ENCODE measurements at regions not wholly inside any gene's neighbourhood (a gene's known extent, or its start where the extent isn't known, plus 50 kb on each side); places are given as distances from the start of the nearest gene placed in this dataset.
A peak's percentile ranks its signal among the peaks of the same experiment; 100 is the strongest.
"Not testable (repeated sequence)": the region's sequence is repeated elsewhere in the genome, so short reads cannot be mapped to it uniquely, and the experiment has no call there.

- H3K27ac ChIP-seq: no peak overlapping the region
- H3K4me1 ChIP-seq (replicated peaks in 1 of 2): peaks cover 0 to 7% of the 10 kb centered on the region in 2 donors
- 32 to 100% (median 83%) methylated on average over 1 to 5 of the region's 5 CpGs; no CpG with 5 or more reads in 1 of the 10 experiments for WGBS, 10 experiments
- ATAC-seq (replicated peaks in 6 of 8): peak in 5 of 8 experiments; percentile 17 to 56 (median 45)
- in situ Hi-C loops (cut with MboI; ENCODE audit: low pct_unique_long_range_greater_than_20kb in 2 of 9, low sequenced_read_pairs in 9 of 9, unreplicated experiment in 9 of 9): no loop called here
- H3K4me3 ChIP-seq: no peak overlapping the region
These were observed 144.0 kb downstream of the THBS2 start for GRCh38 chr6:169109411-169110220.

- H3K4me1 ChIP-seq (replicated peaks in 1 of 2): peaks cover 0 to 7% of the 10 kb centered on the region in 2 donors
- no peak overlapping the region for H3K4me3 ChIP-seq
- 73 to 100% (median 100%) methylated on average over 1 to 4 of the region's 5 CpGs; no CpG with 5 or more reads in 3 of the 10 experiments for WGBS, 10 experiments
- ATAC-seq (replicated peaks in 6 of 8): no peak
- H3K27ac ChIP-seq: no peak overlapping the region
- in situ Hi-C loops (cut with MboI; ENCODE audit: low pct_unique_long_range_greater_than_20kb in 2 of 9, low sequenced_read_pairs in 9 of 9, unreplicated experiment in 9 of 9): no loop called here
These were observed 144.9 kb downstream of the THBS2 start for GRCh38 chr6:169108753-169109152.

GRCh38 chr6:169106176-169106575 is 147.5 kb downstream of the THBS2 start:
- ATAC-seq (replicated peaks in 6 of 8): no peak
- in situ Hi-C loops (cut with MboI; ENCODE audit: low pct_unique_long_range_greater_than_20kb in 2 of 9, low sequenced_read_pairs in 9 of 9, unreplicated experiment in 9 of 9): no loop called here

DNA sequence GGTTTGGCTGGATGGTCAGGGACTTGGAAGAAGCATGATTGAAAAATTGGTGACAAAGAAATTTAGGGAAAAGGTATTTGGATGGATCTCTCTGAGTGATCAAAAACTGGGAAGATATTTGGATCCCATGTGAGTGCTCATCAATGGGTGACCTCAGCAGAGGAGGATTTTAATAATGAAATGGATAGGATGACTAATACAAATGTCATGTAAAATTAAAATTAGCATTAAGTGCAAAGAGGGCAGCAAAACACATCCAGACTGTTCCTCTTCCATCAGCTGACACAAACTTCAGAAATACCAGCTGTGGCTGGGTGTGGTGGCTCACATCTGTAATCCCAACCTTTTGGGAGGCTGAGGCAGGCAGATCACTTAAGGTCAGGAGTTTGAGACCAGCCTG is 151.7 kb downstream of the THBS2 start:
- H3K4me3 ChIP-seq: no peak overlapping the region
- in situ Hi-C loops (cut with MboI; ENCODE audit: low pct_unique_long_range_greater_than_20kb in 2 of 9, low sequenced_read_pairs in 9 of 9, unreplicated experiment in 9 of 9): no loop called here
- peak in 3 of 8 experiments; percentile 16 to 87 (median 87) for ATAC-seq (replicated peaks in 6 of 8)
- H3K27ac ChIP-seq: no peak overlapping the region
- H3K4me1 ChIP-seq (replicated peaks in 1 of 2): peaks cover 9 to 11% of the 10 kb centered on the region in 2 donors

More at GRCh38 chr6:169106176-169106575, 147.5 kb downstream of the THBS2 start:
- no peak overlapping the region for H3K27ac ChIP-seq
- WGBS, 10 experiments: 83 to 100% (median 90%) methylated on average over 1 to 2 of the region's 2 CpGs; no CpG with 5 or more reads in 1 of the 10 experiments
- peaks cover 0 to 7% of the 10 kb centered on the region in 2 donors for H3K4me1 ChIP-seq (replicated peaks in 1 of 2)
- no peak overlapping the region for H3K4me3 ChIP-seq

DNA sequence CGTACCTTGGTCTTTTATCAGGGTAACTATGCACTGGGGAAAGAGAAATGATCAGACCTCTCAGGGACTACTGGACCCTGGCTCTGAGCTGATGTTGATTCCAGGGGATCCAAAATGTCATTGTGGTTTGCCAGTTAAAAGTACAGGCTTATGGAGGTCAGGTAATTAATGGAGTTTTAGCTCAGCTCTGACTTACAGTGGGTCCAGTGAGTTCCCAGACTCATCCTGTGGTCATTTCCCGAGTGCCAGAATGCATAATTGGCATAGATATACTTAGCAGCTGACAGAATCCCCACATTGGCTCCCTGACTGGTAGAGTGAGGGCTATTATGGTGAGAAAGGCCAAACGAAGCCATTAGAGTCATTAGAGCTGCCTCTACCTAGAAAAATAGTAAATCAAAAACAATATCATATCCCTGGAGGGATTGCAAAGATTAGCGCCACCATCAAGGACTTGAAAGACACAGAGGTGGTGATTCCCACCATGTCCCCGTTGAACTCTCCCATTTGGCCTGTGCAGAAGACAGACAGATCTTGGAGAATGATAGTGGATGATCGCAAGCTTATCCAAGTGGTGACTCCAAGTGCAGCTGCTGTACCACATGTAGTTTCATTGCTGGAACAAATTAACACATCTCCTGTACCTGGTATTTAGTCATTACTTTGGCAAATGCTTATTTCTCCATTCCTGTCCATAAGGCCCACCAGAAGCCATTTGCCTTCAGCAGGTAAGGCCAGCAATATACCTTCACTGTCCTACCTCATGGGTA is 152.4 kb downstream of the THBS2 start:
- no peak for ATAC-seq (replicated peaks in 6 of 8)
- H3K4me1 ChIP-seq (replicated peaks in 1 of 2): peaks cover 12 to 13% of the 10 kb centered on the region in 2 donors
- H3K27ac ChIP-seq: no peak overlapping the region
- H3K4me3 ChIP-seq: no peak overlapping the region
- WGBS, 10 experiments: 50 to 100% (median 78%) methylated on average over 1 to 4 of the region's 6 CpGs; no CpG with 5 or more reads in 2 of the 10 experiments
- in situ Hi-C loops (cut with MboI; ENCODE audit: low pct_unique_long_range_greater_than_20kb in 2 of 9, low sequenced_read_pairs in 9 of 9, unreplicated experiment in 9 of 9): no loop called here

- Histone ChIP-seq H3K4me1 (replicated peaks in 1 of 2) (peaks cover 13% of the 10 kb centered on the region in 2 donors), H3K27ac (no peak overlapping the region), H3K4me3 (no peak overlapping the region)
- in situ Hi-C loops (cut with MboI; ENCODE audit: low pct_unique_long_range_greater_than_20kb in 2 of 9, low sequenced_read_pairs in 9 of 9, unreplicated experiment in 9 of 9): no loop called here
- ATAC-seq (replicated peaks in 6 of 8): peak in 3 of 8 experiments; percentile 36 to 59 (median 36)
- 79 to 100% (median 96%) methylated on average over 1 to 5 of the region's 5 CpGs; no CpG with 5 or more reads in 5 of the 10 experiments for WGBS, 10 experiments
These were observed 154.0 kb downstream of the THBS2 start for GRCh38 chr6:169099411-169100202.

- H3K4me1 ChIP-seq (replicated peaks in 1 of 2): peaks cover 13% of the 10 kb centered on the region in 2 donors
- H3K4me3 ChIP-seq; in situ Hi-C loops (cut with MboI; ENCODE audit: low pct_unique_long_range_greater_than_20kb in 2 of 9, low sequenced_read_pairs in 9 of 9, unreplicated experiment in 9 of 9); H3K27ac ChIP-seq: not testable (repeated sequence)
- WGBS, 10 experiments: 30 to 100% (median 90%) methylated on average over 2 of the region's 2 CpGs; no CpG with 5 or more reads in 6 of the 10 experiments
- peak in 1 of 8 experiments; percentile 7 for ATAC-seq (replicated peaks in 6 of 8)
These were observed 155.0 kb downstream of the THBS2 start for GRCh38 chr6:169098651-169099050.

DNA sequence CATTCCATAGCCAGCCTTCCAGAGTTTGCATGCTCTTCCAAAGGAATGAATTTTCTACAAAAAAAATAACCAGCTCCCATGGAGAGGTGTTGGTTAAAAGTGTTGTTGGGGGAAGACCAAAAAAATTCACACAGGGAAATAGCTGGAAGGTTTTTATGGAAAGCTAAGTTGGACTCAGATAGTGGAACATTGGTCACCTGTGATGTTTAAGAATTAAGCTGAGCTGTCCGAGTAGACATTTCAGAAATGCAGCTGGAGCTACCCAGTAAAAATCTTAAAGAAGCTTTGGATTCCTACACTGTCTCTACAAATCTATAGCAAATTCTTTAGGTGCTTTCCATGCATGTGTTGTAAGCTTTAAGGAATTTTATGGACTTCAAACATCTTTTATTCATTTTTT is 155.5 kb downstream of the THBS2 start:
- 13 to 93% (median 88%) methylated on average over 1 of the region's 1 CpG; no CpG with 5 or more reads in 5 of the 10 experiments for WGBS, 10 experiments
- Histone ChIP-seq H3K4me3 (no peak overlapping the region), H3K4me1 (replicated peaks in 1 of 2) (peaks cover 13% of the 10 kb centered on the region in 2 donors), H3K27ac (no peak overlapping the region)
- in situ Hi-C loops (cut with MboI; ENCODE audit: low pct_unique_long_range_greater_than_20kb in 2 of 9, low sequenced_read_pairs in 9 of 9, unreplicated experiment in 9 of 9): no loop called here
- no peak for ATAC-seq (replicated peaks in 6 of 8)

DNA sequence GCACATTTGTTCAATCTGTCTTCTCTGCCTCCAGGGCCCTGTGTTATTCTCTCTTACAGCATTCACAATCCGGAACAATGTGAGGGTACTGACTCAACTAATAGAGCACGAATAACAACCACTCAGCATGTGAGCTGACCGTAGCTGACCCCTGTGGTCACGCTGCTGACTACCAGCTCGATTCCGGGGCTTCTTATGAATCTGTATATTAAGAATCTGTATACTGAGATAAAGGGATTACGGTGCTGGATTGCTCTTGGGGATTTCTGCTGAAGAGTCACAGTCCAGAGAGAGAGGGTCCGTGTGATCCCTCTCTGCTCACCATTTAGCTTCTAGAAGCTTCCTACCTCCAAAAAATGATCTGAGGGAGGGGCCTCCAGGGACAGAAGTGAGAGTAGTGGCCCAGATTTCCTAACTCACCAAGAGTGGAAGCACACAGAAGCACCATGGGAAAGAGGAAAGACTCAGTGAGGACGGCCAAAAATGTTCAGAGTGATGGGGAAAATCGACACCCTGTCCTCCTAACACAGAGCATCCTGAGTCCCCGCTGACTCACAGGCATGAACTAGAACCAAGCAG is 156.2 kb downstream of the THBS2 start:
- peak in 6 of 8 experiments; percentile 27 to 99 (median 98) for ATAC-seq (replicated peaks in 6 of 8)
- peaks cover 13% of the 10 kb centered on the region in 2 donors for H3K4me1 ChIP-seq (replicated peaks in 1 of 2)
- 0 to 75% (median 34%) methylated on average over 1 to 10 of the region's 11 CpGs; no CpG with 5 or more reads in 1 of the 10 experiments for WGBS, 10 experiments
- H3K4me3 ChIP-seq: no peak overlapping the region
- no peak overlapping the region for H3K27ac ChIP-seq
- in situ Hi-C loops (cut with MboI; ENCODE audit: low pct_unique_long_range_greater_than_20kb in 2 of 9, low sequenced_read_pairs in 9 of 9, unreplicated experiment in 9 of 9): no loop called here

DNA sequence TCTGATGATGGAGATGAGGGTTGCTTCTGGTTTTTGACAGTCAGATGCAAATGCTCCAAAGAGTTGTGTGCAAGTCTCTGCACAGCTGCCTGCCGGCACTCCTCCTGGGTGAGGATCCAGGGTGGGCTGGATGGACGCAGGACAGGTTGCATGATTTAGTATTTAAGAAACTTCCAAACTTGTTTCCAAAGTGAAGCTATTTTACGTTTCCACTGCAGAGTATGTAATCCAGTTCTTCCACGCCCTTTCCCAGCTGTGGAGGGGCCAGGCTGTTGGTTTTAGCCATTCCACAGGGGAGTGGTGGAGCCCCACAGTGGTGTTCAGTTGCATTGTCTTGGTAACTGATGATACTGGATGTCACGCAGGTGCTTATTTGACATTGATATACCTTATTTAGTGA is 157.3 kb downstream of the THBS2 start:
- peak in 2 of 8 experiments; percentile 37 to 71 for ATAC-seq (replicated peaks in 6 of 8)
- H3K27ac ChIP-seq: no peak overlapping the region
- H3K4me3 ChIP-seq: no peak overlapping the region
- WGBS, 10 experiments: 27 to 100% (median 77%) methylated on average over 1 to 5 of the region's 5 CpGs
- in situ Hi-C loops (cut with MboI; ENCODE audit: low pct_unique_long_range_greater_than_20kb in 2 of 9, low sequenced_read_pairs in 9 of 9, unreplicated experiment in 9 of 9): no loop called here
- peaks cover 13% of the 10 kb centered on the region in 2 donors for H3K4me1 ChIP-seq (replicated peaks in 1 of 2)

GRCh38 chr6:169095153-169095552 is 158.5 kb downstream of the THBS2 start:
- in situ Hi-C loops (cut with MboI; ENCODE audit: low pct_unique_long_range_greater_than_20kb in 2 of 9, low sequenced_read_pairs in 9 of 9, unreplicated experiment in 9 of 9): no loop called here
- 86 to 100% (median 100%) methylated on average over 1 to 5 of the region's 12 CpGs; no CpG with 5 or more reads in 5 of the 10 experiments for WGBS, 10 experiments

GRCh38 chr6:169094552-169094950 is 159.1 kb downstream of the THBS2 start:
- Histone ChIP-seq H3K27ac (no peak overlapping the region), H3K4me1 (replicated peaks in 1 of 2) (peaks cover 13% of the 10 kb centered on the region in 2 donors), H3K4me3 (no peak overlapping the region)
- in situ Hi-C loops (cut with MboI; ENCODE audit: low pct_unique_long_range_greater_than_20kb in 2 of 9, low sequenced_read_pairs in 9 of 9, unreplicated experiment in 9 of 9): no loop called here
- no peak for ATAC-seq (replicated peaks in 6 of 8)
- 89 to 100% (median 94%) methylated on average over 1 to 7 of the region's 7 CpGs; no CpG with 5 or more reads in 4 of the 10 experiments for WGBS, 10 experiments

More at GRCh38 chr6:169095153-169095552, 158.5 kb downstream of the THBS2 start:
- ATAC-seq (replicated peaks in 6 of 8): no peak
- Histone ChIP-seq H3K27ac (no peak overlapping the region), H3K4me1 (replicated peaks in 1 of 2) (peaks cover 13% of the 10 kb centered on the region in 2 donors), H3K4me3 (no peak overlapping the region)

Measured in motor neuron (in vitro differentiated cells).